ENCODE measurements at regions not wholly inside any gene's neighbourhood (a gene's known extent, or its start where the extent isn't known, plus 50 kb on each side); places are given as distances from the start of the nearest gene placed in this dataset.

DNA sequence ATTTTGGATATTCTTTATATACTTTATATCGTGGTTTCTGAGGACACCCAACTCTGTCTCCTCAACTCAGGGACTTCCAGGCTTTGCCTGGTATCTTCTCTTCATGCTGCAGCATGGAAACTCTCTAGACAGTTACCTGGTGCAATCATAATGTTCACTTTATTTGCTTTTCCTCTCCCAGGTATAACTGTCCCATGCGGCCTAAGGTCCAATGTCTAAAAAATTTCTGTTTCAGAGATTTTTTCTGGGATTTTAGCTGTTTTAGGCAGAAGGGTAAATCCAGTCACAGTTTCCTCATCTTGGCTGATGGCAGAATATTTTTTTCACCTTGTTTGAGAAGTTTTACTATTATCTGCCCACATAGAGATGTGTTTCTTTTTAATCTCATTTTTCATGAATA is 139.9 kb upstream of the KCNMB2 start:
- no TSS peak for BruUV-seq (replicated peaks)
- TF ChIP-seq CTCF (IDR thresholded peaks at IDR 0.05; ENCODE audit: unreplicated experiment): no peak

GRCh38 chr3:178397202-178397601 is 139.0 kb upstream of the KCNMB2 start:
- Mint-ChIP-seq H3K27me3 (ENCODE audit: insufficient read depth, unreplicated experiment) (no peaks in the 10 kb centered on the region), H3K36me3 (ENCODE audit: insufficient read depth, unreplicated experiment) (no peaks in the 10 kb centered on the region), H3K4me1 (ENCODE audit: insufficient read depth, unreplicated experiment) (no peaks in the 10 kb centered on the region), H3K4me3 (ENCODE audit: unreplicated experiment) (no peak overlapping the region), H3K9me3 (ENCODE audit: unreplicated experiment) (no peaks in the 10 kb centered on the region), H3K27ac (ENCODE audit: low read depth, unreplicated experiment) (no peak overlapping the region)
- CTCF ChIA-PET: no interaction called here
- TF ChIP-seq CTCF (IDR thresholded peaks at IDR 0.05; ENCODE audit: unreplicated experiment): no peak
- no peak for DNase-seq (ENCODE audit: unreplicated experiment)
- intact Hi-C loops (cut with micrococcal nuclease): no loop called here
- POLR2A ChIA-PET: interaction anchor here (0.6 kb wide), 1 partner anchor 12 kb away, joined by 3 read pairs; no protein-coding TSS in a partner anchor
- no TSS peak for BruUV-seq (replicated peaks)

More for the DNA sequence above, 139.9 kb upstream of the KCNMB2 start:
- intact Hi-C loops (cut with micrococcal nuclease): no loop called here
- ChIA-PET CTCF (interaction anchor here (0.7 to 1.8 kb wide), 2 partner anchors 9 to 11 kb away, joined by 3 to 5 read pairs; no protein-coding TSS in a partner anchor), POLR2A (no interaction called here)
- Mint-ChIP-seq H3K36me3 (ENCODE audit: insufficient read depth, unreplicated experiment) (no peaks in the 10 kb centered on the region), H3K4me1 (ENCODE audit: insufficient read depth, unreplicated experiment) (no peaks in the 10 kb centered on the region), H3K4me3 (ENCODE audit: unreplicated experiment) (no peak overlapping the region), H3K27ac (ENCODE audit: low read depth, unreplicated experiment) (no peak overlapping the region), H3K27me3 (ENCODE audit: insufficient read depth, unreplicated experiment) (no peaks in the 10 kb centered on the region), H3K9me3 (ENCODE audit: unreplicated experiment) (no peaks in the 10 kb centered on the region)
- DNase-seq (ENCODE audit: unreplicated experiment): no peak

GRCh38 chr3:178397836-178398235 is 138.4 kb upstream of the KCNMB2 start:
- no TSS peak for BruUV-seq (replicated peaks)
- intact Hi-C loops (cut with micrococcal nuclease): no loop called here
- no peaks in the 10 kb centered on the region for H3K27me3 Mint-ChIP-seq (ENCODE audit: insufficient read depth, unreplicated experiment)
- POLR2A ChIA-PET: no interaction called here
- H3K4me3 Mint-ChIP-seq (ENCODE audit: unreplicated experiment): no peak overlapping the region
- H3K27ac Mint-ChIP-seq (ENCODE audit: low read depth, unreplicated experiment): no peak overlapping the region
- no peaks in the 10 kb centered on the region for H3K4me1 Mint-ChIP-seq (ENCODE audit: insufficient read depth, unreplicated experiment)
- no peaks in the 10 kb centered on the region for H3K36me3 Mint-ChIP-seq (ENCODE audit: insufficient read depth, unreplicated experiment)
- TF ChIP-seq CTCF (IDR thresholded peaks at IDR 0.05; ENCODE audit: unreplicated experiment): no peak
- CTCF ChIA-PET: no interaction called here
- no peaks in the 10 kb centered on the region for H3K9me3 Mint-ChIP-seq (ENCODE audit: unreplicated experiment)
- DNase-seq (ENCODE audit: unreplicated experiment): peak; percentile 10

DNA sequence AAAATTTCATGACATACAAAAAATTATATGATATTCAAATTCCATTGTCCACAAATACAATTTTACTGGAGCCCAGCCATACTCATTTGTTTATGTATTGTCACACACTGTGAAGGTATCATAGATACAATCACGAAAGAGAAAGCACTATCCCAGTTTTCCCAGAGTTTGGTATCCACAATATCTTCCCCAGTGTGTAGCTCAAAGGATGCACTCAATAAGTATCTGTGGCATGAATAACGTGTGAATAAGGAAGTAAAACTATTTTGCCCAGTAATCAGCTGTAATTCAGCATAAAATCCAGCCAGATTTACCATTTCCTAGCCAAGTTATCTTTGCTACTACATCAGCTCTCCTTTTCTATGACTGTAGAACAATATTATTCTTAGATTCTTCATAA is 131.3 kb upstream of the KCNMB2 start:
- BruUV-seq (replicated peaks): no TSS peak
- Mint-ChIP-seq H3K36me3 (ENCODE audit: insufficient read depth, unreplicated experiment) (no peaks in the 10 kb centered on the region), H3K4me3 (ENCODE audit: unreplicated experiment) (no peak overlapping the region), H3K27ac (ENCODE audit: low read depth, unreplicated experiment) (no peak overlapping the region), H3K4me1 (ENCODE audit: insufficient read depth, unreplicated experiment) (no peaks in the 10 kb centered on the region), H3K9me3 (ENCODE audit: unreplicated experiment) (no peaks in the 10 kb centered on the region), H3K27me3 (ENCODE audit: insufficient read depth, unreplicated experiment) (no peaks in the 10 kb centered on the region)
- CTCF ChIA-PET: interaction anchor here (0.6 to 1.7 kb wide), 5 partner anchors 11 to 494 kb away, joined by 3 to 5 read pairs (median 4); no protein-coding TSS in a partner anchor
- POLR2A ChIA-PET: no interaction called here
- DNase-seq (ENCODE audit: unreplicated experiment): no peak
- TF ChIP-seq CTCF (IDR thresholded peaks at IDR 0.05; ENCODE audit: unreplicated experiment): no peak
- intact Hi-C loops (cut with micrococcal nuclease): no loop called here
